ENCODE measurements at regions not wholly inside any gene's neighbourhood (a gene's known extent, or its start where the extent isn't known, plus 50 kb on each side); places are given as distances from the start of the nearest gene placed in this dataset.

DNA sequence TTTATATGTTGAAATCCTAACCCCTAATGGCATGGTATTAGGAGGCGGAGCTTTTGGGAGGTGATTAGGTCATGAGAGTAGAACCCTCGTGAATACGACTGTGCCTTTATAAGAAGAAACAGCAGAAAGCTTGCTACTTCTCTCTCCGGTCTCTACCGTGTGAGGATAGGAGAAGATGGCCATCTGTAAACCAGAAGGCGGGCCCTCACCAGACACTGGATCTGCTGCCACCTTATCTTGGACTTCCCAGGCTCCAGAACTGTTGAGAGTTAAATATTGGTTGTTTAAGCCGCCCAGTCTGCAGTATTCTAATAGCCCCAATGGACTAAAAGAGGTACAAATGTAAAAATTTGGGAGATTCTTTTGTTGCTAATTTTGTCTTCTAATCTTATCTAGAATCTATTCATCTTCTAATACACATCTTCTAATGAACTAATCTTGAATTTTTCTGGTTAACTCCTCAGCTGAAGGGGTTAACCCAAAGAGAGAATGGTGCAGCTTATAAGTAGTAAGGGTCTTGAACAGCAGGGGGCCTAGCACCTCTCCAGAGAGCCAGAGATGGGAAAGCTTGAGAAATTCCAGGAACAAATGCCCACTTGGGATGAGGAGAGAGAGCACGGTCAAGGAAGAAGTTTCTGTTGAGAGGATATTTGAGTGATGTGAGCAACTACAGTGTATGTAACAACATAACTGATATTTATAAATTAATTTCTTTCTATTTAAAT is 264.0 kb upstream of the GRIP1 start:
- TF ChIP-seq, protein P1, sequence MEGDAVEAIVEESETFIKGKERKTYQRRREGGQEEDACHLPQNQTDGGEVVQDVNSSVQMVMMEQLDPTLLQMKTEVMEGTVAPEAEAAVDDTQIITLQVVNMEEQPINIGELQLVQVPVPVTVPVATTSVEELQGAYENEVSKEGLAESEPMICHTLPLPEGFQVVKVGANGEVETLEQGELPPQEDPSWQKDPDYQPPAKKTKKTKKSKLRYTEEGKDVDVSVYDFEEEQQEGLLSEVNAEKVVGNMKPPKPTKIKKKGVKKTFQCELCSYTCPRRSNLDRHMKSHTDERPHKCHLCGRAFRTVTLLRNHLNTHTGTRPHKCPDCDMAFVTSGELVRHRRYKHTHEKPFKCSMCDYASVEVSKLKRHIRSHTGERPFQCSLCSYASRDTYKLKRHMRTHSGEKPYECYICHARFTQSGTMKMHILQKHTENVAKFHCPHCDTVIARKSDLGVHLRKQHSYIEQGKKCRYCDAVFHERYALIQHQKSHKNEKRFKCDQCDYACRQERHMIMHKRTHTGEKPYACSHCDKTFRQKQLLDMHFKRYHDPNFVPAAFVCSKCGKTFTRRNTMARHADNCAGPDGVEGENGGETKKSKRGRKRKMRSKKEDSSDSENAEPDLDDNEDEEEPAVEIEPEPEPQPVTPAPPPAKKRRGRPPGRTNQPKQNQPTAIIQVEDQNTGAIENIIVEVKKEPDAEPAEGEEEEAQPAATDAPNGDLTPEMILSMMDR (conservative IDR thresholded peaks at IDR 0.05; ENCODE audit: control insufficient read depth, insufficient read depth, low read depth, low read length): no peak
- DNase-seq (ENCODE audit: low read depth): no peak
- no peak overlapping the region for H3K4me3 ChIP-seq (ENCODE audit: control insufficient read depth, low read depth, low read length)

DNA sequence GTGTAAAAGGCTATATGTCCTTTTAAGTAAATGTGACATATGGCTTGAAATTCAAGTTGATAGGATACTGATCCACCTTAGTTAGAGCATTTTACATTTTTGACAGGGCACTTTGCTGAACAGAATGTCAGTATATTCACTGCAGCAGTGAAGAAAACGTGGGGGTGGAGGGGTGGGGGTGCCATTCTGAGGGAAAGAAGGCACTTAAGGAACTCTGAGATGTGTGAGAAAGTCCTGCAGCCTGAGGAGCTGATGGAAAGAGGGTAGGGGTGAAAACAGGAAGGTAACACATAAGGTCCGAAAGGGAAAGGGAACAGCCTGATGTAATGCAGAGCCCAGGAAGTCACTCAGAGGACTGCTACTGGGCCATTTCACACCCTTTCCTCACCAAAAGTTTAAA is 265.5 kb upstream of the GRIP1 start:
- TF ChIP-seq, protein P1 (conservative IDR thresholded peaks at IDR 0.05; ENCODE audit: control insufficient read depth, insufficient read depth, low read depth, low read length): no peak
- H3K4me3 ChIP-seq (ENCODE audit: control insufficient read depth, low read depth, low read length): no peak overlapping the region
- DNase-seq (ENCODE audit: low read depth): no peak

DNA sequence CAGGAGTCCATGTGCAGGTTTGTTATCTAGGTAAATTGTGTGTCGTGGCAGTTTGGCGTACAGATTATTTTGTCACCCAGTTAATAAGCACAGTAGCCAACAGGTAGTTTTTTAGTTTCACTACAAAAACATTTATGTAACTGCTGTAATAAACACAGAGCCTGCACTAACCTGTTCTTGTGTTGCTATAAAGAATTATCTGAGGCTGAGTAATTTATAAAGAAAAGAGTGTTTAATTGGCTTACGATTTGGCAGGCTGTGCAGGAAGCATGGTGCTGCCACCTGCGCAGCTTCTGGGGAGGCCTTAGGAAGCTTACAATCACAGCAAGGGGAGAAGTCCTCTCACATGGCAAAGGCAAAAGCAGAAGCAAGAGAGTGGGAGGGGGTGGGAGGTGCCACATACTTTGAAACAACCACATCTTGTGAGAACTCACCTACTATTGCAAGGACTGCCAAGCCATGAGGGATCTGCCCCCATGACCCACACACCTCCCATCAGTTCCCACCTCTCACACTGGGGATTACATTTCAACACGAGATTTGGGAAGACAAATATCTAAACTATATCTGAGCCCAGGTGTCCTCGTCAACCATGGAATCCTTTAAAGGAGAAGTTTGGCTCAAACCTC is 266.4 kb upstream of the GRIP1 start:
- H3K4me3 ChIP-seq (ENCODE audit: control insufficient read depth, low read depth, low read length): no peak overlapping the region
- DNase-seq (ENCODE audit: low read depth): no peak
- TF ChIP-seq, protein P1 (conservative IDR thresholded peaks at IDR 0.05; ENCODE audit: control insufficient read depth, insufficient read depth, low read depth, low read length): no peak

DNA sequence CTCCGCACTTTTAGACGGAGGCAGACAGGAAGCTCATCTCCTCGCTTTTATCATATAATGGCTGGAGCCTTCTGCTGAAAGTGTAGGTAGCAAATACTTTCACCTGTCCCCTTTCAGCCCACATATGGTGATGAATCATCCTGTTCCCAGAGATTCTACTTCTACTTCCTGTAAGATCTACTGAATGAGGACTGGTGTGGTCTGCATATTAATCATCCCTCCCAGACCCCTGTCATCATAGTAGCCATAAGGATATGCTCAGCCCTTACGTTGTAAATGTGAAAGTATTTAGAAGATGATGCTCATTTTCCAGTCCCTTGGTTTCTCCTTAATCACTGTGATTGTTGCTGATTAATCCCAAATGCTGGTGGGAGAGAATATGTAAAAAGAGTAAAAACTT is 268.2 kb upstream of the GRIP1 start:
- TF ChIP-seq, protein P1 (conservative IDR thresholded peaks at IDR 0.05; ENCODE audit: control insufficient read depth, insufficient read depth, low read depth, low read length): no peak
- DNase-seq (ENCODE audit: low read depth): no peak
- H3K4me3 ChIP-seq (ENCODE audit: control insufficient read depth, low read depth, low read length): no peak overlapping the region

DNA sequence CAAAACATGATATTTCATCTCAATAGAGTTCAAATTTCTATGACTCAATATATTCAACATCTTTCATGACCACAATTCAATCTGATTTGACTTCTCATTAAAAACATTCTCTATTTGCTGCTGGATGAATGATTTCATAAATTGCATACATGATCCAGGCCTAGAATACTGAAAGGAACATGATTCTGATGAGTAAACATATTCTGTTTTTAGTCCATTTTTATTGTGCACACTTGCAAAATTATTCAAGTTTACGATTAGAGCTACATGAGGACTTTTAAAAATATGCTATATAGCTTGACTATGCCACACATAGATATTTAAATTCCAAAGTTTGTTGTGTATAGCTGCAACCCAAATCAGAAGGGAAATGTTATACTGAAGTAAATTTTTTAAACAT is 273.8 kb upstream of the GRIP1 start:
- no peak for DNase-seq (ENCODE audit: low read depth)
- no peak overlapping the region for H3K4me3 ChIP-seq (ENCODE audit: control insufficient read depth, low read depth, low read length)
- TF ChIP-seq, protein P1 (conservative IDR thresholded peaks at IDR 0.05; ENCODE audit: control insufficient read depth, insufficient read depth, low read depth, low read length): no peak

DNA sequence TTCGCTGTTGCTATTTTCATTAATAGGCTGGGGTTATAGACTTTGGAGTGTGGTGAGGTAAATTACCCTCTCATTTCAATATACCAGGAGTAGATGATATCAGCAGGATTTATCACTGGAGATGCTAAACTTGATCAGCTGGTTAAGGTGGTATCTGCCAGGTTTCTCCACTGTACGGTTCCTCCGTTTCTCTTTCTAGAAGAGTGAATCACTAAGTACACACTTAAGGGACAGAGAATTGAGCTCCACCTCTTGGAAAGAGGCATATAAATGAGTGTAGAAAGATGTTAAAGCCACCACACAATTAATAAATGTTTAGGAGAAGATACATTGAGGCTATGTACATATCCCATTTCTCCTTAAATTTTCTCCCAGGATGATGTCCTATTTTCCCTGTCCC is 277.4 kb upstream of the GRIP1 start:
- no peak overlapping the region for H3K4me3 ChIP-seq (ENCODE audit: control insufficient read depth, low read depth, low read length)
- TF ChIP-seq, protein P1 (conservative IDR thresholded peaks at IDR 0.05; ENCODE audit: control insufficient read depth, insufficient read depth, low read depth, low read length): no peak
- DNase-seq (ENCODE audit: low read depth): no peak

Measured in fibroblast of mammary gland (primary cell).